ENCODE measurements at regions not wholly inside any gene's neighbourhood (a gene's known extent, or its start where the extent isn't known, plus 50 kb on each side); places are given as distances from the start of the nearest gene placed in this dataset.

DNA sequence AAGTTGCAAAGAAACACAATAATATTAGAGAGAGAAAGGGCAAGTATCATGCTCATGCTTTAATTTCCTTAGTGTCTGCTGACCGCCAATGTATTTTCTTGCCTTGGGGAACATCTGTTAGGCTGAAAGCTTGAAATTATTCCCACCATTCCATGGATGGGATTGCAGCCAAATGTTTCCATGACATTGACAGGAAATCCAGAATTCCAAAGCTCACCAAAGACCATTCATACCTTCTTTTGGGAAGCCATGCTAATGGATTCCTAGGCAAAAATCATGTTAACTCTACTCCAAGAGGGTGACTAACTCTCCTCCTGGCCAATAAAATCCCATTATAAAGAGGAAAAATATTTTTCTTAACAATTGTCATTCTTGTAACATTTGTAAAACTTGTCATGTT is 661.4 kb upstream of the FAT3 start:
- no peaks in the 10 kb centered on the region for H3K27me3 ChIP-seq (replicated peaks in 1 of 4; ENCODE audit: control extremely low read depth in 1 of 4, control insufficient read depth in 3 of 4, insufficient read depth in 4 of 4, low read length in 3 of 4)
- no peak overlapping the region for H2AFZ ChIP-seq (ENCODE audit: insufficient read depth, low read depth, low read length, poor library complexity, severe bottlenecking)
- no peak overlapping the region for H3K27ac Mint-ChIP-seq
- ChIA-PET CTCF (no interaction called here), POLR2A (no interaction called here)
- H3K9me3 ChIP-seq (ENCODE audit: control extremely low read depth in 1 of 3, control insufficient read depth in 2 of 3, insufficient read depth in 1 of 3, low read length in 2 of 3), result peaks cover 0 to 1% (median 0%) of the 10 kb centered on the region in 3 donors
- no peaks in the 10 kb centered on the region for H3K79me2 ChIP-seq (ENCODE audit: control insufficient read depth, insufficient read depth, low read length)
- H3K4me1 ChIP-seq (ENCODE audit: control insufficient read depth in 2 of 2, insufficient read depth in 2 of 2, low read length in 2 of 2), result no peaks in the 10 kb centered on the region
- intact Hi-C loops (cut with micrococcal nuclease), result no loop called here
- H3K9ac ChIP-seq (ENCODE audit: low read length), result no peak overlapping the region
- ATAC-seq (ENCODE audit: low read depth), result no peak
- no peaks in the 10 kb centered on the region for H3K4me1 Mint-ChIP-seq
- no peak for TF ChIP-seq EZH2 (IDR thresholded peaks at IDR 0.05; ENCODE audit: borderline replicate concordance, insufficient read depth, low read depth, low read length, poor library complexity, severe bottlenecking)
- TF ChIP-seq, protein P1, sequence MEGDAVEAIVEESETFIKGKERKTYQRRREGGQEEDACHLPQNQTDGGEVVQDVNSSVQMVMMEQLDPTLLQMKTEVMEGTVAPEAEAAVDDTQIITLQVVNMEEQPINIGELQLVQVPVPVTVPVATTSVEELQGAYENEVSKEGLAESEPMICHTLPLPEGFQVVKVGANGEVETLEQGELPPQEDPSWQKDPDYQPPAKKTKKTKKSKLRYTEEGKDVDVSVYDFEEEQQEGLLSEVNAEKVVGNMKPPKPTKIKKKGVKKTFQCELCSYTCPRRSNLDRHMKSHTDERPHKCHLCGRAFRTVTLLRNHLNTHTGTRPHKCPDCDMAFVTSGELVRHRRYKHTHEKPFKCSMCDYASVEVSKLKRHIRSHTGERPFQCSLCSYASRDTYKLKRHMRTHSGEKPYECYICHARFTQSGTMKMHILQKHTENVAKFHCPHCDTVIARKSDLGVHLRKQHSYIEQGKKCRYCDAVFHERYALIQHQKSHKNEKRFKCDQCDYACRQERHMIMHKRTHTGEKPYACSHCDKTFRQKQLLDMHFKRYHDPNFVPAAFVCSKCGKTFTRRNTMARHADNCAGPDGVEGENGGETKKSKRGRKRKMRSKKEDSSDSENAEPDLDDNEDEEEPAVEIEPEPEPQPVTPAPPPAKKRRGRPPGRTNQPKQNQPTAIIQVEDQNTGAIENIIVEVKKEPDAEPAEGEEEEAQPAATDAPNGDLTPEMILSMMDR (IDR thresholded peaks at IDR 0.05), result no peak
- WGBS (ENCODE audit: insufficient coverage), result no CpG with 5 or more reads among the region's 1 CpG
- no peak overlapping the region for H3K27ac ChIP-seq (ENCODE audit: low read length in 2 of 2)
- H3K27me3 Mint-ChIP-seq, result no peaks in the 10 kb centered on the region
- H4K20me1 ChIP-seq (ENCODE audit: control insufficient read depth, insufficient read depth, low read length, poor library complexity, severe bottlenecking), result no peaks in the 10 kb centered on the region
- no peak overlapping the region for H3K4me3 ChIP-seq (ENCODE audit: control extremely low read depth in 1 of 5, extremely low read depth in 1 of 5, insufficient read depth in 1 of 5, low read depth in 2 of 5, low read length in 4 of 5)
- peaks cover 13% of the 10 kb centered on the region for H3K9me3 Mint-ChIP-seq (ENCODE audit: insufficient read depth)
- DNase-seq, result no peak
- H3K4me3 Mint-ChIP-seq, result no peak overlapping the region
- no peak overlapping the region for H3K4me2 ChIP-seq (replicated peaks; ENCODE audit: low read depth, low read length, poor library complexity, severe bottlenecking)
- H3K36me3 ChIP-seq (replicated peaks in 1 of 2; ENCODE audit: control extremely low read depth in 1 of 2, control insufficient read depth in 1 of 2, extremely low read depth in 1 of 2, insufficient read depth in 2 of 2, low read length in 1 of 2), result no peaks in the 10 kb centered on the region

DNA sequence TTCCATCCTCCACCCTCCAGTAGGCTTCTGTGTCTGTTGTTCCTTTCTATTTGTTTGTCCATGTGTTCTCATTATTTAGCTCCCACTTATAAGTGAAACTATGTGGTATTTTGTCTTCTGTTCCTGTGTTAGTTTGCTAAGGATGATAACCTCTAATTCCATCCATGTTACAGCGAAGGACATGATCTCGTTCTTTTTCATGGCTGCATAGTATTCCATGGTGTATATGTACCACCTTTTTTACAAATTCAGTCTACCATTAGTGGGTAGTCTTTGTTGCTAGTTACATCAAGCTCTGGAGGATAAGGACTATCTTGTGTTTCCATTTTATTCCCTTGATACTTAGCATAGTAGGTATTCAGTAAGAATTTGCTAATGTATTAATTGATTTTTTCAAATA is 664.2 kb upstream of the FAT3 start:
- Histone ChIP-seq H3K27ac (ENCODE audit: low read length in 2 of 2) (no peak overlapping the region), H3K4me1 (ENCODE audit: control insufficient read depth in 2 of 2, insufficient read depth in 2 of 2, low read length in 2 of 2) (no peaks in the 10 kb centered on the region), H3K36me3 (replicated peaks in 1 of 2; ENCODE audit: control extremely low read depth in 1 of 2, control insufficient read depth in 1 of 2, extremely low read depth in 1 of 2, insufficient read depth in 2 of 2, low read length in 1 of 2) (no peaks in the 10 kb centered on the region), H3K79me2 (ENCODE audit: control insufficient read depth, insufficient read depth, low read length) (no peaks in the 10 kb centered on the region), H3K4me3 (ENCODE audit: control extremely low read depth in 1 of 5, extremely low read depth in 1 of 5, insufficient read depth in 1 of 5, low read depth in 2 of 5, low read length in 4 of 5) (no peak overlapping the region), H2AFZ (ENCODE audit: insufficient read depth, low read depth, low read length, poor library complexity, severe bottlenecking) (no peak overlapping the region), H4K20me1 (ENCODE audit: control insufficient read depth, insufficient read depth, low read length, poor library complexity, severe bottlenecking) (no peaks in the 10 kb centered on the region), H3K27me3 (replicated peaks in 1 of 4; ENCODE audit: control extremely low read depth in 1 of 4, control insufficient read depth in 3 of 4, insufficient read depth in 4 of 4, low read length in 3 of 4) (no peaks in the 10 kb centered on the region), H3K4me2 (replicated peaks; ENCODE audit: low read depth, low read length, poor library complexity, severe bottlenecking) (no peak overlapping the region), H3K9me3 (ENCODE audit: control extremely low read depth in 1 of 3, control insufficient read depth in 2 of 3, insufficient read depth in 1 of 3, low read length in 2 of 3) (peaks cover 0 to 1% (median 0%) of the 10 kb centered on the region in 3 donors), H3K9ac (ENCODE audit: low read length) (no peak overlapping the region)
- TF ChIP-seq, protein P1 (IDR thresholded peaks at IDR 0.05), result no peak
- no peak for TF ChIP-seq EZH2 (IDR thresholded peaks at IDR 0.05; ENCODE audit: borderline replicate concordance, insufficient read depth, low read depth, low read length, poor library complexity, severe bottlenecking)
- no peak overlapping the region for H3K4me3 Mint-ChIP-seq
- ChIA-PET CTCF (no interaction called here), POLR2A (no interaction called here)
- WGBS (ENCODE audit: insufficient coverage), result no CpG with 5 or more reads among the region's 2 CpGs
- peaks cover 11% of the 10 kb centered on the region for H3K9me3 Mint-ChIP-seq (ENCODE audit: insufficient read depth)
- ATAC-seq (ENCODE audit: low read depth), result no peak
- DNase-seq, result no peak
- intact Hi-C loops (cut with micrococcal nuclease), result no loop called here
- no peaks in the 10 kb centered on the region for H3K27me3 Mint-ChIP-seq
- H3K27ac Mint-ChIP-seq, result no peak overlapping the region
- H3K4me1 Mint-ChIP-seq, result no peaks in the 10 kb centered on the region
